IMR-90 (cell line): ENCODE measurements at regions not wholly inside any gene's neighbourhood (a gene's known extent, or its start where the extent isn't known, plus 50 kb on each side); places are given as distances from the start of the nearest gene placed in this dataset.

Experiments
- ATAC-seq: fragments of 200-7000 bp; cut with Tn5 transposase; 2 replicates; pipeline ENCODE4 v1.9.1; 2020; ENCODE audit warnings: low read depth, mild to moderate bottlenecking, moderate library complexity
- BruUV-seq: library from RNA; stranded (reverse); fragments of 400-500 nt; replicated peaks from 2 replicates; lab custom pipeline; 2021; lab: Mats Ljungman, UMichigan
- CTCF ChIA-PET: fragments of 300-600 bp; formaldehyde crosslinking; extraction: SDS; loops from one replicate; lab custom pipeline; 2021; ENCODE audit warnings: antibody characterized with exemption; lab: Yijun Ruan, JAX
- POLR2A ChIA-PET: fragments of 300-600 bp; sonication (Branson Sonifier 250); formaldehyde crosslinking; loops from one replicate; lab custom pipeline; 2022; ENCODE audit warnings: antibody characterized with exemption; ENCODE audit not compliant: unreplicated experiment; lab: Charles Lee
- DNase-seq: peaks from one replicate; pipeline ENCODE4 v3.0.0; 2013
- H2AFZ ChIP-seq: replicated peaks from 2 replicates; pipeline ENCODE3; 2013; ENCODE audit warnings: low read length, mild to moderate bottlenecking; ENCODE audit not compliant: poor library complexity
- H2AK5ac ChIP-seq: 2 replicates; pipeline ENCODE4 v1.6.1; 2013; ENCODE audit warnings: low read depth, low read length, inconsistent platforms
- H2AK9ac ChIP-seq: replicated peaks from 2 replicates; pipeline ENCODE3; 2013; ENCODE audit warnings: mild to moderate bottlenecking, low read depth, low read length, moderate library complexity; ENCODE audit not compliant: poor library complexity
- H2BK120ac ChIP-seq: 2 replicates; pipeline ENCODE4 v1.6.1; 2013; ENCODE audit warnings: low read depth, low read length, inconsistent platforms
- H2BK15ac ChIP-seq: 3 replicates; pipeline ENCODE4 v1.6.1; 2013; ENCODE audit warnings: low read depth, low read length, inconsistent platforms
- H2BK20ac ChIP-seq: 2 replicates; pipeline ENCODE4 v1.6.1; 2013; ENCODE audit warnings: low read depth, mild to moderate bottlenecking, inconsistent platforms, low read length, moderate library complexity
- H2BK5ac ChIP-seq: 2 replicates; pipeline ENCODE4 v1.6.1; 2013; ENCODE audit warnings: mild to moderate bottlenecking, low read depth, low read length, inconsistent platforms; ENCODE audit not compliant: poor library complexity, severe bottlenecking
- H3K14ac ChIP-seq: replicated peaks from 2 replicates; pipeline ENCODE4 v1.6.1; 2013; ENCODE audit warnings: low read depth, low read length, inconsistent platforms
- H3K18ac ChIP-seq: 2 replicates; pipeline ENCODE4 v1.6.1; 2013; ENCODE audit warnings: low read depth, low read length, control low read depth
- H3K23ac ChIP-seq: 2 replicates; pipeline ENCODE4 v1.6.1; 2013; ENCODE audit warnings: low read depth, low read length, inconsistent platforms
- H3K27ac ChIP-seq: 2 replicates; pipeline ENCODE4 v1.5.1; 2013; ENCODE audit warnings: mild to moderate bottlenecking, control low read depth, low read length; ENCODE audit not compliant: insufficient read depth
- H3K27me3 ChIP-seq: 2 replicates; pipeline ENCODE4 v1.6.1; 2013; ENCODE audit warnings: low read length; ENCODE audit not compliant: control insufficient read depth, insufficient read depth
- H3K36me3 ChIP-seq: 2 replicates; pipeline ENCODE4 v1.6.1; 2013; ENCODE audit warnings: low read length, mixed read lengths; ENCODE audit not compliant: control insufficient read depth, insufficient read depth
- H3K4ac ChIP-seq: 2 replicates; pipeline ENCODE4 v1.6.1; 2013; ENCODE audit warnings: low read depth, low read length, inconsistent platforms
- H3K4me1 ChIP-seq: 2 replicates; pipeline ENCODE4 v1.6.1; 2013; ENCODE audit warnings: low read length, mixed read lengths; ENCODE audit not compliant: control insufficient read depth, insufficient read depth
- H3K4me2 ChIP-seq: 2 replicates; pipeline ENCODE4 v1.6.1; 2013; ENCODE audit warnings: low read depth, mild to moderate bottlenecking, control low read depth, low read length, moderate library complexity
- H3K4me3 ChIP-seq: 2 replicates; pipeline ENCODE4 v1.5.1; 2013; ENCODE audit warnings: low read depth, mild to moderate bottlenecking, control low read depth, low read length, moderate library complexity; ENCODE audit not compliant: insufficient read depth
- H3K56ac ChIP-seq: 2 replicates; pipeline ENCODE4 v1.6.1; 2013; ENCODE audit warnings: low read length, inconsistent platforms; ENCODE audit not compliant: insufficient read depth; ENCODE audit errors: extremely low read depth
- H3K79me1 ChIP-seq, 2 experiments: 2 replicates each; pipeline ENCODE4 v1.6.1; 2013; ENCODE audit warnings: low read length in 2 of 2, inconsistent platforms in 1 of 2, low read depth in 1 of 2
- H3K9ac ChIP-seq: 2 replicates; pipeline ENCODE4 v1.6.1; 2013; ENCODE audit warnings: low read depth, low read length, control low read depth
- H3K9me1 ChIP-seq: 2 replicates; pipeline ENCODE4 v1.6.1; 2013; ENCODE audit warnings: low read length, inconsistent platforms; ENCODE audit not compliant: insufficient read depth
- H3K9me3 ChIP-seq: 2 replicates; pipeline ENCODE4 v1.6.1; 2013; ENCODE audit warnings: low read length; ENCODE audit not compliant: control insufficient read depth, insufficient read depth
- H4K20me1 ChIP-seq: 2 replicates; pipeline ENCODE4 v1.6.1; 2013; ENCODE audit warnings: low read length, inconsistent platforms; ENCODE audit not compliant: insufficient read depth
- H4K5ac ChIP-seq: 2 replicates; pipeline ENCODE4 v1.6.1; 2013; ENCODE audit warnings: mild to moderate bottlenecking, low read depth, low read length, control low read depth
- H4K8ac ChIP-seq, 2 experiments: 2 replicates each; pipeline ENCODE4 v1.6.1; 2013; ENCODE audit warnings: low read depth in 2 of 2, low read length in 2 of 2, control low read depth in 1 of 2, inconsistent platforms in 1 of 2
- H4K91ac ChIP-seq: 2 replicates; pipeline ENCODE4 v1.6.1; 2013; ENCODE audit warnings: low read depth, low read length, inconsistent platforms; ENCODE audit not compliant: insufficient read depth
- BHLHE40 ChIP-seq: fragments of 150-350 bp; IDR thresholded peaks from 2 replicates; pipeline ENCODE4 v1.6.1; 2016; ENCODE audit warnings: mild to moderate bottlenecking, low read depth, low read length
- CEBPB ChIP-seq: IDR thresholded peaks from 2 replicates; pipeline ENCODE4 v1.6.1; 2012; ENCODE audit warnings: low read depth, low read length, improper control_type of control experiment
- CHD1 ChIP-seq: IDR thresholded peaks from 2 replicates; pipeline ENCODE4 v1.6.1; 2012; ENCODE audit warnings: low read depth, low read length, improper control_type of control experiment
- CTCF ChIP-seq: conservative IDR thresholded peaks from 2 replicates; pipeline ENCODE4 v1.5.1; 2012; ENCODE audit warnings: mild to moderate bottlenecking, low read depth, low read length, improper control_type of control experiment
- MAFK ChIP-seq: IDR thresholded peaks from 2 replicates; pipeline ENCODE4 v1.6.1; 2012; ENCODE audit warnings: low read depth, low read length, improper control_type of control experiment
- MAZ ChIP-seq: IDR thresholded peaks from 2 replicates; pipeline ENCODE4 v1.6.1; 2012; ENCODE audit warnings: low read depth, mild to moderate bottlenecking, low read length, improper control_type of control experiment, moderate library complexity, borderline replicate concordance
- MXI1 ChIP-seq: IDR thresholded peaks from 2 replicates; pipeline ENCODE4 v1.6.1; 2012; ENCODE audit warnings: low read depth, mild to moderate bottlenecking, low read length, moderate library complexity, borderline replicate concordance
- RCOR1 ChIP-seq: IDR thresholded peaks from 2 replicates; pipeline ENCODE4 v1.6.1; 2012; ENCODE audit warnings: mild to moderate bottlenecking, low read length, improper control_type of control experiment; ENCODE audit not compliant: insufficient replicate concordance
- SMC3 ChIP-seq: fragments of 150-350 bp; IDR thresholded peaks from 2 replicates; pipeline ENCODE4 v1.6.1; 2016; ENCODE audit warnings: low read depth, mild to moderate bottlenecking, antibody characterized with exemption, low read length, moderate library complexity
- WGBS, 2 experiments: methylation state at CpG; one replicate each; pipeline versions ENCODE4 v1.1.5 to v1.1.7; 2013; ENCODE audit warnings: missing lambda C conversion rate in 2 of 2; ENCODE audit not compliant: insufficient read length in 1 of 2; ENCODE audit errors: extremely low coverage in 2 of 2; 5-methylcytosine and 5-hydroxymethylcytosine counted together
- dilution Hi-C: fragments of 300-500 bp; cut with HindIII; formaldehyde crosslinking; loops from one replicate; pipeline ENCODE4 v1.14.3; 2018; ENCODE audit warnings: low sequenced_read_pairs; ENCODE audit not compliant: unreplicated experiment
- in situ Hi-C: fragments of 300-500 bp; cut with MboI; formaldehyde crosslinking; loops from 3 replicates; pipeline ENCODE4 v1.14.3; 2019; ENCODE audit warnings: low sequenced_read_pairs, inconsistent platforms, mixed read lengths
- intact Hi-C: fragments of 100-400 bp; cut with micrococcal nuclease; formaldehyde crosslinking; loops from 2 replicates; pipeline ENCODE4 v1.10.0; 2022
- TF ChIP-seq, protein P1 (sequence below): fragments of 150-350 bp; IDR thresholded peaks from 2 replicates; pipeline ENCODE4 v1.6.1; 2016; ENCODE audit warnings: low read depth, mild to moderate bottlenecking, low read length, moderate library complexity, borderline replicate concordance

DNA sequence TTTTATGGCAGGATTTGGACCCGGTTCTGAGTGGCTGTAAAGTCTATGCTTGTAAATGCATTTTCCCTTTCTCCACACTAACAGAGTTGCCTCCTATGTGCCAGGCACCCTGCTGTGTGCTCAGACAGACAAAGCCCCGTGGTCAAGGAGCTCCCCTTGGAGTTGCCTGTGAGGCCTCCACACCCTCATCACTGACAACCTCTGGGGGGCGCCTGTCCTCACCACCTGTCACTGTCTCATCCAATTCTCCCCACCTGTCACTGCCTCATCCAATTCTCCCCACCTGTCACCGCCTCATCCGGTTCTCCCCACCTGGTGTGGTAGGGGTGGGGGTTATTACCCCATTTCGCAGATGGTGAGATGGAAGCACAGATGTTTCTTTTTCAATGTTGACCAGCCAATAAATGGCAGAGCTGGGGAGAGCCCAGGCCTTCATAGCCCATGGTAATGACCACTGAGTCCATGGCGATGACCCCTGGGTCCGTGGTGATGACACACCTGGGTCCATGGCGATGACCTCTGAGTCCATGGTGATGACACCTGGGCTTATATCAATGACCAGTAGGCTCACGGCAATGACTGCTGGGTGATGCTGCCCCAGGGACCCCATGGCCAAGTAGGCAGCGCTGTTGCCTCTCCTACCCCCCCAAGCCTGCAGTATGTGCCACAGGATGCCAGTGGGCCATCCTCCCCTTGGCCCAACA lies 150.1 kb downstream of the IRF8 start:
- 100% methylated on average over 5 of the region's 11 CpGs; no CpG with 5 or more reads in 1 of the 2 experiments for WGBS, 2 experiments
- no TSS peak for BruUV-seq
- H3K4me1 ChIP-seq = no peaks in the 10 kb centered on the region; the same call in 1 of the 2 replicates
- no peak overlapping the region for H2BK120ac ChIP-seq
- H3K23ac ChIP-seq = no peak overlapping the region
- no peak overlapping the region for H3K9ac ChIP-seq
- TF ChIP-seq CHD1 (no peak), MAZ (no peak), MAFK (no peak), RCOR1 (no peak), SMC3 (no peak), BHLHE40 (no peak), CEBPB (no peak), MXI1 (no peak), CTCF (no peak)
- TF ChIP-seq, protein P1, sequence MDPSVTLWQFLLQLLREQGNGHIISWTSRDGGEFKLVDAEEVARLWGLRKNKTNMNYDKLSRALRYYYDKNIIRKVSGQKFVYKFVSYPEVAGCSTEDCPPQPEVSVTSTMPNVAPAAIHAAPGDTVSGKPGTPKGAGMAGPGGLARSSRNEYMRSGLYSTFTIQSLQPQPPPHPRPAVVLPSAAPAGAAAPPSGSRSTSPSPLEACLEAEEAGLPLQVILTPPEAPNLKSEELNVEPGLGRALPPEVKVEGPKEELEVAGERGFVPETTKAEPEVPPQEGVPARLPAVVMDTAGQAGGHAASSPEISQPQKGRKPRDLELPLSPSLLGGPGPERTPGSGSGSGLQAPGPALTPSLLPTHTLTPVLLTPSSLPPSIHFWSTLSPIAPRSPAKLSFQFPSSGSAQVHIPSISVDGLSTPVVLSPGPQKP = no peak
- no peak overlapping the region for H2BK20ac ChIP-seq
- H3K9me3 ChIP-seq = no peaks in the 10 kb centered on the region
- no peak overlapping the region for H4K8ac ChIP-seq
- no peak overlapping the region for H3K27ac ChIP-seq
- no peak overlapping the region for H3K18ac ChIP-seq
- CTCF ChIA-PET = no interaction called here
- H3K4me2 ChIP-seq = no peak overlapping the region
- H2BK5ac ChIP-seq = no peak overlapping the region
- DNase-seq (no peak), ATAC-seq (no peak)
- H2AK9ac ChIP-seq = peak overlapping the region; percentile 59
- H3K36me3 ChIP-seq = no peaks in the 10 kb centered on the region
- H3K79me1 ChIP-seq = no peaks in the 10 kb centered on the region
- intact Hi-C loops = no loop called here
- H4K91ac ChIP-seq = no peak overlapping the region
- no peak overlapping the region for H2AK5ac ChIP-seq
- peaks cover 60% of the 10 kb centered on the region for H3K27me3 ChIP-seq
- dilution Hi-C loops = no loop called here
- no peak overlapping the region for H2BK15ac ChIP-seq
- in situ Hi-C loops = no loop called here
- H4K5ac ChIP-seq = no peak overlapping the region
- no peak overlapping the region for H3K4ac ChIP-seq
- H3K14ac ChIP-seq = no peak overlapping the region
- H3K4me3 ChIP-seq = no peak overlapping the region
- H3K56ac ChIP-seq = no peak overlapping the region
- no peaks in the 10 kb centered on the region for H4K20me1 ChIP-seq
- peaks cover 4% of the 10 kb centered on the region; the same call in 1 of the 2 replicates for H3K9me1 ChIP-seq
- H2AFZ ChIP-seq = peak overlapping the region; percentile 10
- POLR2A ChIA-PET = no interaction called here
